HCT116 (cell line): ENCODE measurements at regions not wholly inside any gene's neighbourhood (a gene's known extent, or its start where the extent isn't known, plus 50 kb on each side); places are given as distances from the start of the nearest gene placed in this dataset.

Source experiments
- ATAC-seq: fragments of 200-7000 bp; cut with Tn5 transposase; 2 replicates; pipeline ENCODE4 v1.9.1; 2020; ENCODE audit warnings: mild to moderate bottlenecking, moderate library complexity
- BruUV-seq: library from RNA; stranded (reverse); fragments of 400-500 nt; replicated peaks from 2 replicates; lab custom pipeline; 2021; lab: Mats Ljungman, UMichigan
- CTCF ChIA-PET: fragments of 300-600 bp; sonication (Branson Sonifier 250); formaldehyde crosslinking; loops from one replicate; lab custom pipeline; 2021; ENCODE audit warnings: antibody characterized with exemption; lab: Charles Lee
- POLR2A ChIA-PET: fragments of 300-600, 350-600 bp; sonication (Branson Sonifier 250); formaldehyde crosslinking; loops from one replicate; lab custom pipeline; 2021; ENCODE audit warnings: antibody characterized with exemption; lab: Charles Lee
- RAD21 ChIA-PET, 2 experiments: fragments of 300-600 bp; sonication (Branson Sonifier 250); formaldehyde crosslinking; loops; one replicate each; lab custom pipeline; 2023; ENCODE audit warnings: low total read pairs in 2 of 2; ENCODE audit not compliant: uncharacterized antibody in 2 of 2, unreplicated experiment in 2 of 2, low non-redundant PET in 1 of 2; lab: Charles Lee
- DNase-seq: peaks from one replicate; pipeline ENCODE4 v3.0.0-alpha.2; 2010; ENCODE audit warnings: low read depth, low spot score
- H2AFZ ChIP-seq: fragments of 200-600 bp; shearing (Covaris generic), sonication (generic); 2 replicates; pipeline ENCODE4 v1.6.1; 2017; ENCODE audit warnings: low read depth, mixed run types, mixed read lengths, antibody characterized with exemption, low read length; ENCODE audit not compliant: poor library complexity, severe bottlenecking
- H3K27ac ChIP-seq: 2 replicates; pipeline ENCODE4 v1.5.1; 2012; ENCODE audit warnings: low read depth, low read length
- H3K27me3 ChIP-seq: fragments of 200-600 bp; sonication (generic); 2 replicates; pipeline ENCODE4 v1.6.1; 2016; ENCODE audit warnings: mixed run types, low read length, mixed read lengths; ENCODE audit not compliant: insufficient read depth
- H3K36me3 ChIP-seq, 2 experiments: fragments of 200-500 bp in 1 of 2; fragments of 200-600 bp in 1 of 2; sonication (Bioruptor generic) in 1 of 2; sonication (generic) in 1 of 2; 2 replicates each; pipeline versions ENCODE4 v1.5.1 to v1.6.1; 2014 to 2016; ENCODE audit warnings: low read length in 2 of 2, inconsistent platforms in 1 of 2, mixed read lengths in 1 of 2, mixed run types in 1 of 2; ENCODE audit not compliant: insufficient read depth in 2 of 2, control insufficient read depth in 1 of 2
- H3K4me1 ChIP-seq, 2 experiments: fragments of 200-600 bp in 1 of 2; sonication (generic) in 1 of 2; 2 replicates each; pipeline versions ENCODE4 v1.5.1 to v1.6.1; 2012 to 2017; ENCODE audit warnings: low read length in 2 of 2, inconsistent platforms in 1 of 2, mild to moderate bottlenecking in 1 of 2, mixed read lengths in 1 of 2, mixed run types in 1 of 2, moderate library complexity in 1 of 2; ENCODE audit not compliant: insufficient read depth in 2 of 2, control insufficient read depth in 1 of 2
- H3K4me2 ChIP-seq: fragments of 200-600 bp; sonication (generic); 2 replicates; pipeline ENCODE4 v1.6.1; 2017; ENCODE audit warnings: mixed run types, low read length, mixed read lengths
- H3K4me3 ChIP-seq, 2 experiments: fragments of 200-600 bp in 1 of 2; sonication (generic) in 1 of 2; replicated peaks in 1 of 2; 2 replicates each; pipeline ENCODE4 v1.5.1; 2011 to 2016; ENCODE audit warnings: low read length in 2 of 2, control low read depth in 1 of 2, low read depth in 1 of 2, mild to moderate bottlenecking in 1 of 2, mixed read lengths in 1 of 2, mixed run types in 1 of 2
- H3K79me2 ChIP-seq: fragments of 200-600 bp; sonication (generic); 2 replicates; pipeline ENCODE4 v1.6.1; 2017; ENCODE audit warnings: mild to moderate bottlenecking, mixed run types, low read length, moderate library complexity, mixed read lengths; ENCODE audit not compliant: insufficient read depth
- H3K9ac ChIP-seq: fragments of 200-600 bp; sonication (generic); 2 replicates; pipeline ENCODE4 v1.6.1; 2016; ENCODE audit warnings: low read length, mixed read lengths
- H3K9me2 ChIP-seq: fragments of 200-600 bp; sonication (generic), shearing (Covaris generic); 2 replicates; pipeline ENCODE4 v1.6.1; 2017; ENCODE audit warnings: mixed run types, mild to moderate bottlenecking, moderate library complexity; ENCODE audit not compliant: insufficient read depth
- H3K9me3 ChIP-seq, 2 experiments: fragments of 200-500 bp in 1 of 2; fragments of 200-600 bp in 1 of 2; sonication (Bioruptor generic) in 1 of 2; sonication (generic) in 1 of 2; 2 replicates each; pipeline ENCODE4 v1.6.1; 2014 to 2017; ENCODE audit warnings: low read length in 2 of 2, mixed read lengths in 2 of 2, inconsistent platforms in 1 of 2, low read depth in 1 of 2, mild to moderate bottlenecking in 1 of 2, mixed run types in 1 of 2, moderate library complexity in 1 of 2; ENCODE audit not compliant: control insufficient read depth in 1 of 2, insufficient read depth in 1 of 2
- H4K20me1 ChIP-seq: fragments of 200-600 bp; sonication (generic), shearing (Covaris generic); 2 replicates; pipeline ENCODE4 v1.6.1; 2017; ENCODE audit warnings: mixed run types, mild to moderate bottlenecking, moderate library complexity; ENCODE audit not compliant: insufficient read depth
- ATF3 ChIP-seq: IDR thresholded peaks from 2 replicates; pipeline ENCODE4 v1.6.1; 2012
- CBX3 ChIP-seq: IDR thresholded peaks from 2 replicates; pipeline ENCODE4 v1.6.1; 2012; ENCODE audit warnings: low read depth
- CEBPB ChIP-seq: IDR thresholded peaks from 2 replicates; pipeline ENCODE4 v1.6.1; 2012; ENCODE audit warnings: low read depth
- CTCF ChIP-seq, 3 experiments: fragments of 200-600 bp in 1 of 3; sonication (generic) in 1 of 3; IDR thresholded peaks in 2 of 3; conservative IDR thresholded peaks in 1 of 3; 2 replicates each; pipeline ENCODE4 v1.5.1; 2012 to 2017; ENCODE audit warnings: low read depth in 2 of 3, low read length in 2 of 3, antibody characterized with exemption in 1 of 3, borderline replicate concordance in 1 of 3, control low read depth in 1 of 3, mild to moderate bottlenecking in 1 of 3, mixed read lengths in 1 of 3, mixed run types in 1 of 3, moderate library complexity in 1 of 3; ENCODE audit not compliant: insufficient read depth in 1 of 3
- ELF1 ChIP-seq: IDR thresholded peaks from 2 replicates; pipeline ENCODE4 v1.6.1; 2012; ENCODE audit warnings: low read depth, borderline replicate concordance
- EZH2 ChIP-seq: fragments of 200-600 bp; sonication (generic); IDR thresholded peaks from 2 replicates; pipeline ENCODE4 v1.6.1; 2017; ENCODE audit warnings: antibody characterized with exemption, mixed run types
- EZH2phosphoT487 ChIP-seq: fragments of 200-600 bp; IDR thresholded peaks from 2 replicates; pipeline ENCODE4 v1.6.1; 2018; ENCODE audit warnings: antibody characterized with exemption, borderline replicate concordance
- FOSL1 ChIP-seq: IDR thresholded peaks from 2 replicates; pipeline ENCODE4 v1.6.1; 2012; ENCODE audit warnings: low read depth
- JUND ChIP-seq: IDR thresholded peaks from 2 replicates; pipeline ENCODE4 v1.6.1; 2012
- MAX ChIP-seq: IDR thresholded peaks from 2 replicates; pipeline ENCODE4 v1.6.1; 2012
- POLR2A ChIP-seq: IDR thresholded peaks from 2 replicates; pipeline ENCODE4 v1.7.0; 2011; ENCODE audit warnings: borderline replicate concordance; ENCODE audit not compliant: insufficient read depth, insufficient read length; ENCODE audit errors: extremely low read depth
- RAD21 ChIP-seq: IDR thresholded peaks from 2 replicates; pipeline ENCODE4 v1.6.1; 2012; ENCODE audit warnings: low read depth, mild to moderate bottlenecking
- REST ChIP-seq: IDR thresholded peaks from 2 replicates; pipeline ENCODE4 v1.6.1; 2012; ENCODE audit warnings: low read depth
- SIN3A ChIP-seq: IDR thresholded peaks from 2 replicates; pipeline ENCODE4 v1.6.1; 2012; ENCODE audit warnings: low read depth
- SP1 ChIP-seq: IDR thresholded peaks from 2 replicates; pipeline ENCODE4 v1.6.1; 2012; ENCODE audit warnings: low read depth
- SRF ChIP-seq: IDR thresholded peaks from 2 replicates; pipeline ENCODE4 v1.6.1; 2012; ENCODE audit warnings: low read depth
- TCF7L2 ChIP-seq: IDR thresholded peaks from 2 replicates; pipeline ENCODE4 v1.7.0; 2011; ENCODE audit warnings: borderline replicate concordance, inconsistent platforms; ENCODE audit not compliant: insufficient read depth, insufficient read length; ENCODE audit errors: extremely low read depth
- YY1 ChIP-seq: IDR thresholded peaks from 2 replicates; pipeline ENCODE4 v1.6.1; 2011; ENCODE audit warnings: low read length, low read depth, moderate library complexity, mild to moderate bottlenecking; ENCODE audit not compliant: insufficient replicate concordance; ENCODE audit errors: extremely low read depth
- ZBTB33 ChIP-seq: IDR thresholded peaks from 2 replicates; pipeline ENCODE4 v1.6.1; 2011; ENCODE audit warnings: mild to moderate bottlenecking, low read length, moderate library complexity; ENCODE audit not compliant: insufficient replicate concordance; ENCODE audit errors: extremely low read depth
- ZFX ChIP-seq: fragments of 450-650 bp; IDR thresholded peaks from 2 replicates; pipeline ENCODE4 v1.6.1; 2017
- ZNF274 ChIP-seq: fragments of 200-500 bp; sonication (Bioruptor generic); IDR thresholded peaks from 2 replicates; pipeline ENCODE4 v1.6.1; 2014; ENCODE audit warnings: mild to moderate bottlenecking, low read depth, low read length, inconsistent platforms
- intact Hi-C: fragments of 100-400 bp; cut with micrococcal nuclease; formaldehyde crosslinking; loops from 2 replicates; pipeline ENCODE4 v1.10.0; 2022

- Histone ChIP-seq H3K9me2 (no peaks in the 10 kb centered on the region), H3K9ac (0 out of 2 replicates have a peak overlapping the region, but pooled peaks have one; percentile 3), H3K27ac (peak overlapping the region; percentile 42; the same call in 1 of the 2 replicates), H3K9me3 (no peaks in the 10 kb centered on the region), H3K4me1 (peaks cover 19 to 24% of the 10 kb centered on the region in 2 experiments), H3K79me2 (no peaks in the 10 kb centered on the region), H3K36me3 (no peaks in the 10 kb centered on the region), H4K20me1 (no peaks in the 10 kb centered on the region), H3K4me2 (peak overlapping the region; percentile 63), H2AFZ (peak overlapping the region; percentile 19), H3K27me3 (no peaks in the 10 kb centered on the region), H3K4me3 (no peak overlapping the region)
- DNase-seq (peak; percentile 60), ATAC-seq (peak; percentile 97)
- ChIA-PET CTCF (no interaction called here), POLR2A (no interaction called here), RAD21 (no interaction called here)
- intact Hi-C loops: loop anchor here (10.0 kb wide), 1 partner anchor 351 kb away; no protein-coding TSS in a partner anchor
- no TSS peak for BruUV-seq
- no peak for TF ChIP-seq ZBTB33
- TF ChIP-seq EZH2phosphoT487: no peak
- no peak for TF ChIP-seq REST
- no peak for TF ChIP-seq ZNF274
- TF ChIP-seq EZH2: no peak
- peak; percentile 69 for TF ChIP-seq SP1
- no peak for TF ChIP-seq ELF1
- no peak for TF ChIP-seq MAX
- no peak for TF ChIP-seq POLR2A
- TF ChIP-seq JUND: peak; percentile 93
- TF ChIP-seq CTCF (IDR thresholded peaks at IDR 0.05 in 2 of 3, conservative IDR thresholded peaks at IDR 0.05 in 1 of 3; ENCODE audit: borderline replicate concordance in 1 of 3, insufficient read depth in 1 of 3, low read depth in 2 of 3, low read length in 2 of 3): no peak
- peak; percentile 97 for TF ChIP-seq FOSL1
- TF ChIP-seq SIN3A: no peak; the same call in 1 of the 2 replicates
- peak; percentile 44 for TF ChIP-seq YY1
- no peak for TF ChIP-seq RAD21
- TF ChIP-seq ATF3: no peak
- no peak for TF ChIP-seq ZFX
- TF ChIP-seq CBX3: peak; percentile 42; the same call in 1 of the 2 replicates
- TF ChIP-seq TCF7L2: peak; percentile 92
- TF ChIP-seq SRF: no peak
- TF ChIP-seq CEBPB: no peak
These were observed 211.5 kb downstream of the SEC61B start for GRCh38 chr9:99433555-99433954.
